SK-N-SH (cell line): ENCODE measurements at regions not wholly inside any gene's neighbourhood (a gene's known extent, or its start where the extent isn't known, plus 50 kb on each side); places are given as distances from the start of the nearest gene placed in this dataset.

Experiments
- CTCF ChIA-PET: fragments of 300-600, 350-600 bp; formaldehyde crosslinking; extraction: SDS; loops from one replicate; lab custom pipeline; 2021; lab: Yijun Ruan, JAX
- POLR2A ChIA-PET: fragments of 350-600 bp; sonication (Branson Sonifier 250); formaldehyde crosslinking; extraction: SDS; loops from one replicate; lab custom pipeline; 2020; ENCODE audit warnings: antibody characterized with exemption, inconsistent platforms; lab: Yijun Ruan, JAX
- DNase-seq: peaks from one replicate; pipeline ENCODE4 v3.0.0; 2012
- H2AFZ ChIP-seq: fragments of 200-600 bp; sonication (generic); 2 replicates; pipeline ENCODE4 v1.8.1; 2016; ENCODE audit warnings: antibody characterized with exemption, mild to moderate bottlenecking, low read depth
- H3F3A ChIP-seq: fragments of 200-600 bp; sonication (generic); replicated peaks from 2 replicates; pipeline ENCODE3; 2016; ENCODE audit warnings: antibody characterized with exemption, mild to moderate bottlenecking; ENCODE audit not compliant: insufficient read depth
- H3K27ac ChIP-seq, 2 experiments: fragments of 200-500 bp in 1 of 2; fragments of 200-600 bp in 1 of 2; sonication (Bioruptor generic) in 1 of 2; sonication (generic), shearing (Covaris generic) in 1 of 2; 2 replicates each; pipeline versions ENCODE4 v1.5.1 to v1.6.1; 2014 to 2016; ENCODE audit warnings: low read depth in 2 of 2, inconsistent platforms in 1 of 2, low read length in 1 of 2, mild to moderate bottlenecking in 1 of 2, mixed read lengths in 1 of 2
- H3K27me3 ChIP-seq: fragments of 200-600 bp; sonication (generic), shearing (Covaris generic); 2 replicates; pipeline ENCODE4 v1.6.1; 2016; ENCODE audit warnings: mixed run types; ENCODE audit not compliant: insufficient read depth
- H3K36me3 ChIP-seq, 2 experiments: fragments of 200-500 bp in 1 of 2; fragments of 200-600 bp in 1 of 2; sonication (Bioruptor generic) in 1 of 2; sonication (generic) in 1 of 2; replicated peaks in 1 of 2; 2 replicates each; pipeline versions ENCODE3 to v1.5.1; 2014 to 2016; ENCODE audit warnings: low read length in 1 of 2, mild to moderate bottlenecking in 1 of 2; ENCODE audit not compliant: insufficient read depth in 2 of 2, control insufficient read depth in 1 of 2
- H3K4me1 ChIP-seq, 2 experiments: fragments of 200-500 bp in 1 of 2; fragments of 200-600 bp in 1 of 2; sonication (Bioruptor generic) in 1 of 2; sonication (generic), shearing (Covaris generic) in 1 of 2; 2 replicates each; pipeline versions ENCODE4 v1.5.1 to v1.6.1; 2014 to 2016; ENCODE audit warnings: low read depth in 1 of 2, low read length in 1 of 2, mixed run types in 1 of 2; ENCODE audit not compliant: insufficient read depth in 2 of 2, control insufficient read depth in 1 of 2
- H3K4me2 ChIP-seq: fragments of 200-600 bp; sonication (generic), shearing (Covaris generic); 2 replicates; pipeline ENCODE4 v1.6.1; 2017; ENCODE audit warnings: mixed run types
- H3K4me3 ChIP-seq, 2 experiments: fragments of 200-500 bp in 1 of 2; fragments of 200-600 bp in 1 of 2; sonication (Bioruptor generic) in 1 of 2; sonication (generic), shearing (Covaris generic) in 1 of 2; 2 replicates each; pipeline versions ENCODE4 v1.5.1 to v1.8.1; 2014 to 2016; ENCODE audit warnings: low read depth in 2 of 2, inconsistent platforms in 1 of 2, low read length in 1 of 2, mild to moderate bottlenecking in 1 of 2, mixed read lengths in 1 of 2, moderate library complexity in 1 of 2
- H3K79me2 ChIP-seq: fragments of 200-600 bp; sonication (generic); 2 replicates; pipeline ENCODE4 v1.8.1; 2017; ENCODE audit warnings: mild to moderate bottlenecking; ENCODE audit not compliant: insufficient read depth
- H3K9ac ChIP-seq: fragments of 200-600 bp; sonication (generic); 2 replicates; pipeline ENCODE4 v1.6.1; 2017; ENCODE audit warnings: mixed run types
- H3K9me2 ChIP-seq: fragments of 200-600 bp; sonication (generic); 2 replicates; pipeline ENCODE4 v1.6.1; 2017; ENCODE audit warnings: mixed run types
- H3K9me3 ChIP-seq: fragments of 200-600 bp; sonication (generic); 2 replicates; pipeline ENCODE4 v1.6.1; 2017; ENCODE audit warnings: mixed run types, mild to moderate bottlenecking, moderate library complexity
- H4K20me1 ChIP-seq: fragments of 200-600 bp; sonication (generic); 2 replicates; pipeline ENCODE4 v1.6.1; 2017; ENCODE audit warnings: mild to moderate bottlenecking, mixed run types; ENCODE audit not compliant: insufficient read depth
- CHD2 ChIP-seq: fragments of 150-350 bp; IDR thresholded peaks from 2 replicates; pipeline ENCODE4 v1.6.1; 2018; ENCODE audit warnings: low read length; ENCODE audit not compliant: partially characterized antibody
- EP300 ChIP-seq, 2 experiments: IDR thresholded peaks; 2 replicates each; pipeline versions ENCODE4 v1.4.0 to v1.6.1; 2012; ENCODE audit warnings: borderline replicate concordance in 1 of 2, low read depth in 1 of 2, low read length in 1 of 2
- EZH2phosphoT487 ChIP-seq: fragments of 200-600 bp; sonication (generic); IDR thresholded peaks from 2 replicates; pipeline ENCODE4 v1.6.1; 2017; ENCODE audit warnings: low read depth, mixed run types, mild to moderate bottlenecking, antibody characterized with exemption, moderate library complexity, borderline replicate concordance
- FOSL2 ChIP-seq: IDR thresholded peaks from 2 replicates; pipeline ENCODE4 v1.4.0; 2012; ENCODE audit warnings: low read depth, mild to moderate bottlenecking, moderate library complexity, borderline replicate concordance
- FOXJ3 ChIP-seq: sonication (generic); formaldehyde crosslinking; IDR thresholded peaks from 2 replicates; pipeline ENCODE4 v1.5.1; 2020; ENCODE audit warnings: mild to moderate bottlenecking, missing genetic modification reagents
- FOXM1 ChIP-seq: IDR thresholded peaks from 2 replicates; pipeline ENCODE4 v1.4.0; 2012; ENCODE audit warnings: low read depth, mild to moderate bottlenecking
- GABPA ChIP-seq: IDR thresholded peaks from 2 replicates; pipeline ENCODE4 v1.4.0; 2012; ENCODE audit warnings: low read depth, mild to moderate bottlenecking
- JUND ChIP-seq: IDR thresholded peaks from 2 replicates; pipeline ENCODE4 v1.4.0; 2012
- MAX ChIP-seq: IDR thresholded peaks from 2 replicates; pipeline ENCODE4 v1.4.0; 2012; ENCODE audit warnings: low read depth
- MEF2A ChIP-seq: IDR thresholded peaks from 2 replicates; pipeline ENCODE4 v1.4.0; 2012; ENCODE audit warnings: low read depth, borderline replicate concordance
- NFIC ChIP-seq: IDR thresholded peaks from 2 replicates; pipeline ENCODE4 v1.4.0; 2012; ENCODE audit warnings: borderline replicate concordance
- NRF1 ChIP-seq: IDR thresholded peaks from 2 replicates; pipeline ENCODE4 v1.6.1; 2012; ENCODE audit warnings: low read depth, mild to moderate bottlenecking, low read length
- POLR2AphosphoS5 ChIP-seq: IDR thresholded peaks from 2 replicates; pipeline ENCODE4 v1.6.1; 2012; ENCODE audit warnings: low read depth, low read length
- RCOR1 ChIP-seq: fragments of 150-350 bp; IDR thresholded peaks from 2 replicates; pipeline ENCODE4 v1.6.1; 2017; ENCODE audit warnings: antibody characterized with exemption, low read length
- TCF12 ChIP-seq: IDR thresholded peaks from 2 replicates; pipeline ENCODE4 v1.4.0; 2012
- TEAD4 ChIP-seq: IDR thresholded peaks from 2 replicates; pipeline ENCODE4 v1.4.0; 2012; ENCODE audit warnings: mild to moderate bottlenecking, borderline replicate concordance; ENCODE audit not compliant: insufficient read depth
- USF2 ChIP-seq: fragments of 150-350 bp; IDR thresholded peaks from 2 replicates; pipeline ENCODE4 v1.6.1; 2017; ENCODE audit warnings: antibody characterized with exemption, low read length, low read depth, borderline replicate concordance
- ZBTB33 ChIP-seq: IDR thresholded peaks from 2 replicates; pipeline ENCODE4 v1.4.0; 2012; ENCODE audit warnings: low read depth, borderline replicate concordance
- WGBS: methylation state at CpG from one replicate; pipeline ENCODE4 v1.1.6; 2017; ENCODE audit warnings: low lambda C conversion rate; 5-methylcytosine and 5-hydroxymethylcytosine counted together
- TF ChIP-seq, protein P1 (sequence below): fragments of 200-600 bp; sonication (generic); IDR thresholded peaks from 2 replicates; pipeline ENCODE4 v1.6.1; 2017; ENCODE audit warnings: antibody characterized with exemption, mild to moderate bottlenecking, moderate library complexity
- TF ChIP-seq, protein P2 (sequence below): IDR thresholded peaks from 2 replicates; pipeline ENCODE4; 2012
- TF ChIP-seq, protein P3 (sequence below): fragments of 150-350 bp; IDR thresholded peaks from 2 replicates; pipeline ENCODE4 v1.6.1; 2016; ENCODE audit warnings: mild to moderate bottlenecking, low read depth, low read length

DNA sequence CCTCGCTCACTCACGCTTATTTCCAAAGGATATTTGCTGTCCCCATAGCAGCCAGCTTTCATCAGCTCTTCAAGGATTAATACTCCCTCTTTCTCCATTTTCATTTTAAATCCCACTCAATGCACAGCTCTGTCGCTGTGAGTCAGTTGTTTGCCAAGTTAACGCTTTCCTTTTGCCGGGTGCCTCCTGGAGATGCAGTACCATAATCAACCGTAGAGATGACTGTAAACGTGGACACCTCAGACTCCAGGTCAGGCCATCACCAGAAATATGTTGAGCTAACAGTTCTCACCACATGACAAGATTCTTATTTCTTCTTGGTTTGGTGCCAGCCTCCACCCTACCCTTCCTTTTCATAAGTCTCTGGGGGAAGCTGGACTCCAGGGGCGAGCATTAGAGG, 66.6 kb upstream of the TAB2 start (continued):
- TF ChIP-seq, protein P1, sequence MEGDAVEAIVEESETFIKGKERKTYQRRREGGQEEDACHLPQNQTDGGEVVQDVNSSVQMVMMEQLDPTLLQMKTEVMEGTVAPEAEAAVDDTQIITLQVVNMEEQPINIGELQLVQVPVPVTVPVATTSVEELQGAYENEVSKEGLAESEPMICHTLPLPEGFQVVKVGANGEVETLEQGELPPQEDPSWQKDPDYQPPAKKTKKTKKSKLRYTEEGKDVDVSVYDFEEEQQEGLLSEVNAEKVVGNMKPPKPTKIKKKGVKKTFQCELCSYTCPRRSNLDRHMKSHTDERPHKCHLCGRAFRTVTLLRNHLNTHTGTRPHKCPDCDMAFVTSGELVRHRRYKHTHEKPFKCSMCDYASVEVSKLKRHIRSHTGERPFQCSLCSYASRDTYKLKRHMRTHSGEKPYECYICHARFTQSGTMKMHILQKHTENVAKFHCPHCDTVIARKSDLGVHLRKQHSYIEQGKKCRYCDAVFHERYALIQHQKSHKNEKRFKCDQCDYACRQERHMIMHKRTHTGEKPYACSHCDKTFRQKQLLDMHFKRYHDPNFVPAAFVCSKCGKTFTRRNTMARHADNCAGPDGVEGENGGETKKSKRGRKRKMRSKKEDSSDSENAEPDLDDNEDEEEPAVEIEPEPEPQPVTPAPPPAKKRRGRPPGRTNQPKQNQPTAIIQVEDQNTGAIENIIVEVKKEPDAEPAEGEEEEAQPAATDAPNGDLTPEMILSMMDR, result no peak
- no peak for TF ChIP-seq POLR2AphosphoS5

GRCh38 chr6:149252622-149253021, 64.9 kb upstream of the TAB2 start:
- Histone ChIP-seq H3K27me3 (no peaks in the 10 kb centered on the region), H3K4me3 (no peak overlapping the region), H3K79me2 (no peaks in the 10 kb centered on the region)
- TF ChIP-seq TCF12 (no peak), FOXJ3 (CRISPR knock-in tag) (no peak), JUND (no peak), MAX (no peak), TEAD4 (no peak), NFIC (no peak), FOSL2 (no peak), CHD2 (no peak), RCOR1 (no peak), EZH2phosphoT487 (no peak), FOXM1 (no peak), ZBTB33 (no peak), MEF2A (no peak), GABPA (no peak), NRF1 (no peak), USF2 (no peak), EP300 (IDR thresholded peaks at IDR 0.05; ENCODE audit: borderline replicate concordance in 1 of 2, low read depth in 1 of 2, low read length in 1 of 2) (no peak)
- TF ChIP-seq, protein P2, sequence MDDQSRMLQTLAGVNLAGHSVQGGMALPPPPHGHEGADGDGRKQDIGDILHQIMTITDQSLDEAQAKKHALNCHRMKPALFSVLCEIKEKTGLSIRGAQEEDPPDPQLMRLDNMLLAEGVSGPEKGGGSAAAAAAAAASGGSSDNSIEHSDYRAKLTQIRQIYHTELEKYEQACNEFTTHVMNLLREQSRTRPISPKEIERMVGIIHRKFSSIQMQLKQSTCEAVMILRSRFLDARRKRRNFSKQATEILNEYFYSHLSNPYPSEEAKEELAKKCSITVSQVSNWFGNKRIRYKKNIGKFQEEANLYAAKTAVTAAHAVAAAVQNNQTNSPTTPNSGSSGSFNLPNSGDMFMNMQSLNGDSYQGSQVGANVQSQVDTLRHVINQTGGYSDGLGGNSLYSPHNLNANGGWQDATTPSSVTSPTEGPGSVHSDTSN, result no peak
- TF ChIP-seq, protein P3, sequence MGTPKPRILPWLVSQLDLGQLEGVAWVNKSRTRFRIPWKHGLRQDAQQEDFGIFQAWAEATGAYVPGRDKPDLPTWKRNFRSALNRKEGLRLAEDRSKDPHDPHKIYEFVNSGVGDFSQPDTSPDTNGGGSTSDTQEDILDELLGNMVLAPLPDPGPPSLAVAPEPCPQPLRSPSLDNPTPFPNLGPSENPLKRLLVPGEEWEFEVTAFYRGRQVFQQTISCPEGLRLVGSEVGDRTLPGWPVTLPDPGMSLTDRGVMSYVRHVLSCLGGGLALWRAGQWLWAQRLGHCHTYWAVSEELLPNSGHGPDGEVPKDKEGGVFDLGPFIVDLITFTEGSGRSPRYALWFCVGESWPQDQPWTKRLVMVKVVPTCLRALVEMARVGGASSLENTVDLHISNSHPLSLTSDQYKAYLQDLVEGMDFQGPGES, result no peak
- TF ChIP-seq, protein P1, result no peak
- TF ChIP-seq, all 33 proteins: peak for 0
- 46% methylated on average over 3 of the region's 3 CpGs for WGBS
- Histone ChIP-seq H3K9me3 (no peaks in the 10 kb centered on the region), H3F3A (no peaks in the 10 kb centered on the region), H3K4me1 (no peaks in the 10 kb centered on the region), H3K27ac (no peak overlapping the region), H2AFZ (no peak overlapping the region), H3K9ac (no peak overlapping the region), H3K4me2 (no peak overlapping the region), H3K36me3 (no peaks in the 10 kb centered on the region), H4K20me1 (no peaks in the 10 kb centered on the region), H3K9me2 (no peaks in the 10 kb centered on the region)
- POLR2A ChIA-PET, result no interaction called here
- DNase-seq, result no peak
- CTCF ChIA-PET, result interaction anchor here (1.0 kb wide), 1 partner anchor 179 kb away, joined by 3 read pairs; no protein-coding TSS in a partner anchor
